ENCODE measurements at regions not wholly inside any gene's neighbourhood (a gene's known extent, or its start where the extent isn't known, plus 50 kb on each side); places are given as distances from the start of the nearest gene placed in this dataset.

DNA sequence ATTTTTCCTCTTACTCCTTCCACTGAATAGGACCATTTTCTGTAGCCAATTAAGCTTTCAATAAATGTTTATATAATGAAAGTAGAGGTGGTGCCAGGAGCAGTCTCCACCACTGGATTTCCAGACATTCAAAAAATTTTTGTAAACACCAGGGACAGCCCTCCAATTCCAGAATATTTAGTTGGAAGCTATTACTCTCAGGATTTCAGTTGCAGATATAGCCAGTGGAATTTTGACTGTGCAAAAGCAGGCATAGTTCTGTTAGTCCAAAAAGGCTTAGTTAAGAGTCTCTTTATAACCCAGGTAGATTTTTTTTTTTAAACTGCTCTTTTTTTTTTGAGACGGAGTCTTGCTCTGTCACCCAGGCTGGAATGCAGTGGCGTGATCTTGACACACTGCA is 138.1 kb upstream of the DMRT1 start:
- Histone ChIP-seq H4K20me1 (ENCODE audit: insufficient read depth) (no peaks in the 10 kb centered on the region), H3K27ac (ENCODE audit: low read depth in 2 of 2, low read length in 1 of 2) (no peak overlapping the region), H3K4me2 (no peak overlapping the region), H3K9me2 (no peaks in the 10 kb centered on the region), H3K27me3 (ENCODE audit: insufficient read depth) (no peaks in the 10 kb centered on the region), H3K4me3 (ENCODE audit: low read depth in 2 of 2, low read length in 1 of 2) (no peak overlapping the region), H3F3A (replicated peaks; ENCODE audit: insufficient read depth) (peaks cover 10% of the 10 kb centered on the region), H3K9me3 (no peaks in the 10 kb centered on the region), H3K79me2 (ENCODE audit: insufficient read depth) (peaks cover 7% of the 10 kb centered on the region; the same call in 1 of the 2 replicates), H3K9ac (no peak overlapping the region), H3K4me1 (ENCODE audit: control insufficient read depth in 1 of 2, insufficient read depth in 2 of 2, low read depth in 1 of 2, low read length in 1 of 2) (peaks cover 0 to 7% of the 10 kb centered on the region in 2 experiments; a peak in 2 of 4 replicates), H3K36me3 (replicated peaks in 1 of 2; ENCODE audit: control insufficient read depth in 1 of 2, insufficient read depth in 2 of 2, low read length in 1 of 2) (no peaks in the 10 kb centered on the region), H2AFZ (ENCODE audit: low read depth) (no peak overlapping the region)
- CTCF ChIA-PET: no interaction called here
- WGBS (ENCODE audit: low lambda C conversion rate): 34% methylated on average over 2 of the region's 2 CpGs
- TF ChIP-seq GABPA (IDR thresholded peaks at IDR 0.05; ENCODE audit: low read depth) (no peak), MEF2A (IDR thresholded peaks at IDR 0.05; ENCODE audit: borderline replicate concordance, low read depth) (no peak)
- DNase-seq: no peak
- POLR2A ChIA-PET: no interaction called here

DNA sequence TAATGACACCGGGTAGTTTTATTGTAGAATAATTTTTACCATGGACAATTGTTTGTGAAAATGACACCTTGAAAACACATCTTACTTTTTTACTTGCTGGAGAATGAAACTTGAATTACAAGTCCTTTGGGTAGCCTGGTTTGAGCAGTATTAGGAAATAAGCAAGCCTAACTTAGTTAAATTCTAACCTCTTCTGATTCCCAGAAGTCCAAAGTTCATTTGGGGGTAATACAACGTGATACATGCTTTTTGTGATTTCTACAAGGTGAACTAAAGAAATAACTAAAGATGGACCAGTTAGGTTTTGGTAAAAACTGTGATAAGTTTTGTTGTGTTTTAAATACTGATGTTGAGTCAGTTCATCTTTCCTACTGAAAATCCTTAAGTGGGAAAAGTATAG is 135.4 kb upstream of the DMRT1 start:
- no peaks in the 10 kb centered on the region for H3K27me3 ChIP-seq (ENCODE audit: insufficient read depth)
- H4K20me1 ChIP-seq (ENCODE audit: insufficient read depth): no peaks in the 10 kb centered on the region
- peak overlapping the region; percentile 57; the same call in 1 of the 2 replicates for H3K9ac ChIP-seq
- H3K9me2 ChIP-seq: no peaks in the 10 kb centered on the region
- no peak for DNase-seq
- ChIA-PET CTCF (no interaction called here), POLR2A (no interaction called here)
- peak overlapping the region; percentile 61 to 64; a peak in 3 of 4 replicates for H3K27ac ChIP-seq (ENCODE audit: low read depth in 2 of 2, low read length in 1 of 2)
- peak overlapping the region; percentile 79 for H3K4me2 ChIP-seq
- H3K9me3 ChIP-seq: no peaks in the 10 kb centered on the region
- H3K4me1 ChIP-seq (ENCODE audit: control insufficient read depth in 1 of 2, insufficient read depth in 2 of 2, low read depth in 1 of 2, low read length in 1 of 2): peaks cover 0 to 7% of the 10 kb centered on the region in 2 experiments; a peak in 1 of 4 replicates
- TF ChIP-seq EZH2phosphoT487 (IDR thresholded peaks at IDR 0.05; ENCODE audit: borderline replicate concordance, low read depth) (no peak), EP300 (IDR thresholded peaks at IDR 0.05; ENCODE audit: borderline replicate concordance in 1 of 2, low read depth in 1 of 2, low read length in 1 of 2) (no peak), CHD2 (IDR thresholded peaks at IDR 0.05; ENCODE audit: low read length, partially characterized antibody) (no peak), RXRA (IDR thresholded peaks at IDR 0.05; ENCODE audit: borderline replicate concordance, low read depth) (no peak), ZBTB33 (IDR thresholded peaks at IDR 0.05; ENCODE audit: borderline replicate concordance, low read depth) (no peak), GABPA (IDR thresholded peaks at IDR 0.05; ENCODE audit: low read depth) (no peak), SMC3 (IDR thresholded peaks at IDR 0.05; ENCODE audit: low read depth, low read length) (no peak), MEF2A (IDR thresholded peaks at IDR 0.05; ENCODE audit: borderline replicate concordance, low read depth) (no peak), FOXM1 (IDR thresholded peaks at IDR 0.05; ENCODE audit: low read depth) (no peak), RAD21 (IDR thresholded peaks at IDR 0.05; ENCODE audit: low read length) (no peak), GATA2 (CRISPR knock-in tag; IDR thresholded peaks at IDR 0.05) (no peak)
- TF ChIP-seq, protein P1, sequence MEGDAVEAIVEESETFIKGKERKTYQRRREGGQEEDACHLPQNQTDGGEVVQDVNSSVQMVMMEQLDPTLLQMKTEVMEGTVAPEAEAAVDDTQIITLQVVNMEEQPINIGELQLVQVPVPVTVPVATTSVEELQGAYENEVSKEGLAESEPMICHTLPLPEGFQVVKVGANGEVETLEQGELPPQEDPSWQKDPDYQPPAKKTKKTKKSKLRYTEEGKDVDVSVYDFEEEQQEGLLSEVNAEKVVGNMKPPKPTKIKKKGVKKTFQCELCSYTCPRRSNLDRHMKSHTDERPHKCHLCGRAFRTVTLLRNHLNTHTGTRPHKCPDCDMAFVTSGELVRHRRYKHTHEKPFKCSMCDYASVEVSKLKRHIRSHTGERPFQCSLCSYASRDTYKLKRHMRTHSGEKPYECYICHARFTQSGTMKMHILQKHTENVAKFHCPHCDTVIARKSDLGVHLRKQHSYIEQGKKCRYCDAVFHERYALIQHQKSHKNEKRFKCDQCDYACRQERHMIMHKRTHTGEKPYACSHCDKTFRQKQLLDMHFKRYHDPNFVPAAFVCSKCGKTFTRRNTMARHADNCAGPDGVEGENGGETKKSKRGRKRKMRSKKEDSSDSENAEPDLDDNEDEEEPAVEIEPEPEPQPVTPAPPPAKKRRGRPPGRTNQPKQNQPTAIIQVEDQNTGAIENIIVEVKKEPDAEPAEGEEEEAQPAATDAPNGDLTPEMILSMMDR (IDR thresholded peaks at IDR 0.05): no peak
- TF ChIP-seq, protein P2, sequence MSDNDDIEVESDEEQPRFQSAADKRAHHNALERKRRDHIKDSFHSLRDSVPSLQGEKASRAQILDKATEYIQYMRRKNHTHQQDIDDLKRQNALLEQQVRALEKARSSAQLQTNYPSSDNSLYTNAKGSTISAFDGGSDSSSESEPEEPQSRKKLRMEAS (IDR thresholded peaks at IDR 0.05; ENCODE audit: low read depth): no peak
- TF ChIP-seq, protein P3, sequence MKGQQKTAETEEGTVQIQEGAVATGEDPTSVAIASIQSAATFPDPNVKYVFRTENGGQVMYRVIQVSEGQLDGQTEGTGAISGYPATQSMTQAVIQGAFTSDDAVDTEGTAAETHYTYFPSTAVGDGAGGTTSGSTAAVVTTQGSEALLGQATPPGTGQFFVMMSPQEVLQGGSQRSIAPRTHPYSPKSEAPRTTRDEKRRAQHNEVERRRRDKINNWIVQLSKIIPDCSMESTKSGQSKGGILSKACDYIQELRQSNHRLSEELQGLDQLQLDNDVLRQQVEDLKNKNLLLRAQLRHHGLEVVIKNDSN (IDR thresholded peaks at IDR 0.05; ENCODE audit: borderline replicate concordance, low read depth): no peak
- TF ChIP-seq, protein P4, sequence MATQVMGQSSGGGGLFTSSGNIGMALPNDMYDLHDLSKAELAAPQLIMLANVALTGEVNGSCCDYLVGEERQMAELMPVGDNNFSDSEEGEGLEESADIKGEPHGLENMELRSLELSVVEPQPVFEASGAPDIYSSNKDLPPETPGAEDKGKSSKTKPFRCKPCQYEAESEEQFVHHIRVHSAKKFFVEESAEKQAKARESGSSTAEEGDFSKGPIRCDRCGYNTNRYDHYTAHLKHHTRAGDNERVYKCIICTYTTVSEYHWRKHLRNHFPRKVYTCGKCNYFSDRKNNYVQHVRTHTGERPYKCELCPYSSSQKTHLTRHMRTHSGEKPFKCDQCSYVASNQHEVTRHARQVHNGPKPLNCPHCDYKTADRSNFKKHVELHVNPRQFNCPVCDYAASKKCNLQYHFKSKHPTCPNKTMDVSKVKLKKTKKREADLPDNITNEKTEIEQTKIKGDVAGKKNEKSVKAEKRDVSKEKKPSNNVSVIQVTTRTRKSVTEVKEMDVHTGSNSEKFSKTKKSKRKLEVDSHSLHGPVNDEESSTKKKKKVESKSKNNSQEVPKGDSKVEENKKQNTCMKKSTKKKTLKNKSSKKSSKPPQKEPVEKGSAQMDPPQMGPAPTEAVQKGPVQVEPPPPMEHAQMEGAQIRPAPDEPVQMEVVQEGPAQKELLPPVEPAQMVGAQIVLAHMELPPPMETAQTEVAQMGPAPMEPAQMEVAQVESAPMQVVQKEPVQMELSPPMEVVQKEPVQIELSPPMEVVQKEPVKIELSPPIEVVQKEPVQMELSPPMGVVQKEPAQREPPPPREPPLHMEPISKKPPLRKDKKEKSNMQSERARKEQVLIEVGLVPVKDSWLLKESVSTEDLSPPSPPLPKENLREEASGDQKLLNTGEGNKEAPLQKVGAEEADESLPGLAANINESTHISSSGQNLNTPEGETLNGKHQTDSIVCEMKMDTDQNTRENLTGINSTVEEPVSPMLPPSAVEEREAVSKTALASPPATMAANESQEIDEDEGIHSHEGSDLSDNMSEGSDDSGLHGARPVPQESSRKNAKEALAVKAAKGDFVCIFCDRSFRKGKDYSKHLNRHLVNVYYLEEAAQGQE (IDR thresholded peaks at IDR 0.05; ENCODE audit: low read depth, low read length): no peak
- whole genome bisulfite sequencing (ENCODE audit: low lambda C conversion rate): 32% methylated on average over 2 of the region's 2 CpGs
- H2AFZ ChIP-seq (ENCODE audit: low read depth): peak overlapping the region; percentile 71
- H3K4me3 ChIP-seq (ENCODE audit: low read depth in 2 of 2, low read length in 1 of 2): no peak overlapping the region; a peak in 1 of 4 replicates
- peaks cover 8% of the 10 kb centered on the region; the same call in 1 of the 2 replicates for H3K79me2 ChIP-seq (ENCODE audit: insufficient read depth)
- peaks cover 4% of the 10 kb centered on the region for H3F3A ChIP-seq (replicated peaks; ENCODE audit: insufficient read depth)
- peaks cover 2 to 3% of the 10 kb centered on the region in 2 experiments for H3K36me3 ChIP-seq (replicated peaks in 1 of 2; ENCODE audit: control insufficient read depth in 1 of 2, insufficient read depth in 2 of 2, low read length in 1 of 2)

Data from SK-N-SH (cell line).